AG09319 (cell line): ENCODE measurements at regions not wholly inside any gene's neighbourhood (a gene's known extent, or its start where the extent isn't known, plus 50 kb on each side); places are given as distances from the start of the nearest gene placed in this dataset.

ENCODE experiments used
- DNase-seq: peaks from one replicate; pipeline ENCODE4 v3.0.0-alpha.2; 2010; ENCODE audit warnings: low read depth; ENCODE audit errors: extremely low read depth
- CTCF ChIP-seq: IDR thresholded peaks from 2 replicates; pipeline ENCODE4 v1.5.1; 2011; ENCODE audit warnings: low read depth, mild to moderate bottlenecking, inconsistent platforms, low read length, moderate library complexity

GRCh38 chr5:35468811-35469210, 148.9 kb upstream of the SPEF2 start:
- no peak for TF ChIP-seq CTCF
- no peak for DNase-seq

GRCh38 chr5:35466746-35467145, 150.9 kb upstream of the SPEF2 start:
- no peak for DNase-seq

GRCh38 chr5:35464757-35465156, 152.9 kb upstream of the SPEF2 start:
- DNase-seq: no peak
- no peak for TF ChIP-seq CTCF

More at GRCh38 chr5:35466746-35467145, 150.9 kb upstream of the SPEF2 start:
- no peak for TF ChIP-seq CTCF

- TF ChIP-seq CTCF: no peak
- DNase-seq: no peak
These were observed 156.1 kb upstream of the SPEF2 start for GRCh38 chr5:35461530-35461929.

GRCh38 chr5:35458824-35459207, 158.8 kb upstream of the SPEF2 start:
- DNase-seq: no peak
- TF ChIP-seq CTCF: no peak

- no peak for TF ChIP-seq CTCF
- DNase-seq: no peak
These were observed 159.5 kb upstream of the SPEF2 start for GRCh38 chr5:35457912-35458823.

GRCh38 chr5:35456506-35456905, 161.2 kb upstream of the SPEF2 start:
- no peak for TF ChIP-seq CTCF
- no peak for DNase-seq
